Choroid plexus epithelial cell (primary cell): ENCODE measurements at regions not wholly inside any gene's neighbourhood (a gene's known extent, or its start where the extent isn't known, plus 50 kb on each side); places are given as distances from the start of the nearest gene placed in this dataset.
A peak's percentile ranks its signal among the peaks of the same experiment; 100 is the strongest.

Experiments
- DNase-seq: peaks from one replicate; pipeline ENCODE4 v3.0.0-alpha.2; 2010; ENCODE audit warnings: low read depth
- H3K4me3 ChIP-seq: 2 replicates; pipeline ENCODE4 v1.5.1; 2011; ENCODE audit warnings: low read depth, mild to moderate bottlenecking, control low read depth, low read length, moderate library complexity
- CTCF ChIP-seq: conservative IDR thresholded peaks from 2 replicates; pipeline ENCODE4 v1.5.1; 2011; ENCODE audit warnings: low read depth, mild to moderate bottlenecking, control low read depth, inconsistent platforms, low read length, moderate library complexity

- TF ChIP-seq CTCF, result no peak
- H3K4me3 ChIP-seq, result no peak overlapping the region
- no peak for DNase-seq
These were observed 693.1 kb downstream of the RWDD3 start for GRCh38 chr1:95927061-95927460.

GRCh38 chr1:95935719-95936118 lies 701.7 kb downstream of the RWDD3 start:
- DNase-seq, result no peak
- H3K4me3 ChIP-seq, result no peak overlapping the region
- TF ChIP-seq CTCF, result no peak

GRCh38 chr1:95941121-95941798 lies 707.2 kb downstream of the RWDD3 start:
- DNase-seq, result no peak
- TF ChIP-seq CTCF, result no peak
- H3K4me3 ChIP-seq, result no peak overlapping the region

GRCh38 chr1:95948023-95948422 lies 714.0 kb downstream of the RWDD3 start:
- no peak overlapping the region for H3K4me3 ChIP-seq
- DNase-seq, result no peak
- no peak for TF ChIP-seq CTCF

- DNase-seq, result no peak
- TF ChIP-seq CTCF, result no peak
- H3K4me3 ChIP-seq, result no peak overlapping the region
These were observed 717.5 kb downstream of the RWDD3 start for GRCh38 chr1:95951371-95952102.

- DNase-seq, result peak; percentile 22
- peak; percentile 26 for TF ChIP-seq CTCF
These were observed 719.0 kb downstream of the RWDD3 start for GRCh38 chr1:95953015-95953414.

GRCh38 chr1:95954585-95954984 lies 720.6 kb downstream of the RWDD3 start:
- no peak overlapping the region for H3K4me3 ChIP-seq
- no peak for DNase-seq

More at GRCh38 chr1:95953015-95953414, 719.0 kb downstream of the RWDD3 start:
- no peak overlapping the region for H3K4me3 ChIP-seq

More at GRCh38 chr1:95954585-95954984, 720.6 kb downstream of the RWDD3 start:
- no peak for TF ChIP-seq CTCF
